ENCODE measurements at regions not wholly inside any gene's neighbourhood (a gene's known extent, or its start where the extent isn't known, plus 50 kb on each side); places are given as distances from the start of the nearest gene placed in this dataset.
A peak's percentile ranks its signal among the peaks of the same experiment; 100 is the strongest.

GRCh38 chr1:98268316-98268715 lies 347.5 kb upstream of the DPYD start:
- H3K36me3 Mint-ChIP-seq: no peaks in the 10 kb centered on the region
- Histone ChIP-seq H3K79me2 (ENCODE audit: low read depth) (no peaks in the 10 kb centered on the region), H3K9me3 (ENCODE audit: low read depth) (no peaks in the 10 kb centered on the region), H3F3A (ENCODE audit: low read depth) (no peaks in the 10 kb centered on the region), H3K36me3 (no peaks in the 10 kb centered on the region), H3K27me3 (no peaks in the 10 kb centered on the region), H3K4me3 (no peak overlapping the region), H4K20me1 (ENCODE audit: low read depth) (no peaks in the 10 kb centered on the region), H3K4me2 (no peak overlapping the region), H2AFZ (replicated peaks) (no peak overlapping the region), H3K4me1 (no peaks in the 10 kb centered on the region), H3K9ac (no peak overlapping the region), H3K27ac (no peak overlapping the region)
- TF ChIP-seq EZH2 (IDR thresholded peaks at IDR 0.05) (no peak), EZH2phosphoT487 (IDR thresholded peaks at IDR 0.05) (no peak), CTCF (IDR thresholded peaks at IDR 0.05) (no peak)
- H3K27me3 Mint-ChIP-seq (ENCODE audit: insufficient read depth, low read depth): no peaks in the 10 kb centered on the region
- H3K9me3 Mint-ChIP-seq: no peaks in the 10 kb centered on the region
- H3K4me3 Mint-ChIP-seq: no peak overlapping the region
- DNase-seq (ENCODE audit: low spot score): no peak
- no peaks in the 10 kb centered on the region for H3K4me1 Mint-ChIP-seq
- no peak overlapping the region for H3K27ac Mint-ChIP-seq

- Histone ChIP-seq H3K79me2 (ENCODE audit: low read depth) (no peaks in the 10 kb centered on the region), H3K9me3 (ENCODE audit: low read depth) (no peaks in the 10 kb centered on the region), H4K20me1 (ENCODE audit: low read depth) (no peaks in the 10 kb centered on the region), H3K4me3 (no peak overlapping the region), H3F3A (ENCODE audit: low read depth) (no peaks in the 10 kb centered on the region), H3K27ac (no peak overlapping the region), H3K27me3 (no peaks in the 10 kb centered on the region), H2AFZ (replicated peaks) (no peak overlapping the region), H3K4me1 (no peaks in the 10 kb centered on the region), H3K36me3 (no peaks in the 10 kb centered on the region), H3K4me2 (no peak overlapping the region), H3K9ac (no peak overlapping the region)
- Mint-ChIP-seq H3K27ac (no peak overlapping the region), H3K9me3 (no peaks in the 10 kb centered on the region), H3K4me1 (no peaks in the 10 kb centered on the region), H3K36me3 (no peaks in the 10 kb centered on the region), H3K4me3 (no peak overlapping the region), H3K27me3 (ENCODE audit: insufficient read depth, low read depth) (no peaks in the 10 kb centered on the region)
- DNase-seq (ENCODE audit: low spot score): no peak
- no peak for TF ChIP-seq CTCF (IDR thresholded peaks at IDR 0.05)
- no peak for TF ChIP-seq EZH2phosphoT487 (IDR thresholded peaks at IDR 0.05)
- TF ChIP-seq EZH2 (IDR thresholded peaks at IDR 0.05): no peak
Observed at GRCh38 chr1:98267423-98267822, 346.6 kb upstream of the DPYD start.

GRCh38 chr1:98264727-98265126 lies 343.9 kb upstream of the DPYD start:
- Histone ChIP-seq H3K4me2 (no peak overlapping the region), H3K79me2 (ENCODE audit: low read depth) (no peaks in the 10 kb centered on the region), H3K9ac (no peak overlapping the region), H2AFZ (replicated peaks) (no peak overlapping the region), H3K36me3 (no peaks in the 10 kb centered on the region), H3K9me3 (ENCODE audit: low read depth) (no peaks in the 10 kb centered on the region), H4K20me1 (ENCODE audit: low read depth) (no peaks in the 10 kb centered on the region), H3K4me3 (no peak overlapping the region), H3K27me3 (no peaks in the 10 kb centered on the region), H3K4me1 (no peaks in the 10 kb centered on the region), H3K27ac (no peak overlapping the region), H3F3A (ENCODE audit: low read depth) (no peaks in the 10 kb centered on the region)
- Mint-ChIP-seq H3K36me3 (no peaks in the 10 kb centered on the region), H3K9me3 (no peaks in the 10 kb centered on the region), H3K27ac (no peak overlapping the region), H3K4me1 (no peaks in the 10 kb centered on the region), H3K27me3 (ENCODE audit: insufficient read depth, low read depth) (peaks cover 2% of the 10 kb centered on the region), H3K4me3 (no peak overlapping the region)
- TF ChIP-seq EZH2phosphoT487 (IDR thresholded peaks at IDR 0.05) (no peak), CTCF (IDR thresholded peaks at IDR 0.05) (no peak), EZH2 (IDR thresholded peaks at IDR 0.05) (no peak)
- DNase-seq (ENCODE audit: low spot score): no peak

- Mint-ChIP-seq H3K4me3 (no peak overlapping the region), H3K27me3 (ENCODE audit: insufficient read depth, low read depth) (peaks cover 2% of the 10 kb centered on the region), H3K9me3 (peaks cover 3% of the 10 kb centered on the region), H3K36me3 (no peaks in the 10 kb centered on the region), H3K27ac (no peak overlapping the region), H3K4me1 (no peaks in the 10 kb centered on the region)
- Histone ChIP-seq H3K4me3 (no peak overlapping the region), H3K4me1 (no peaks in the 10 kb centered on the region), H3K27me3 (no peaks in the 10 kb centered on the region), H3K27ac (no peak overlapping the region), H3K4me2 (no peak overlapping the region), H4K20me1 (ENCODE audit: low read depth) (no peaks in the 10 kb centered on the region), H3K9me3 (ENCODE audit: low read depth) (no peaks in the 10 kb centered on the region), H3K9ac (no peak overlapping the region), H3F3A (ENCODE audit: low read depth) (no peaks in the 10 kb centered on the region), H3K36me3 (no peaks in the 10 kb centered on the region), H3K79me2 (ENCODE audit: low read depth) (no peaks in the 10 kb centered on the region), H2AFZ (replicated peaks) (no peak overlapping the region)
- no peak for TF ChIP-seq EZH2phosphoT487 (IDR thresholded peaks at IDR 0.05)
- TF ChIP-seq EZH2 (IDR thresholded peaks at IDR 0.05): no peak
- peak; percentile 26 for TF ChIP-seq CTCF (IDR thresholded peaks at IDR 0.05)
- DNase-seq (ENCODE audit: low spot score): no peak
Observed at GRCh38 chr1:98260839-98261238, 340.0 kb upstream of the DPYD start.

Data from neural progenitor cell (in vitro differentiated cells).